Thyroid gland (tissue), 4 donors: ENCODE measurements at regions not wholly inside any gene's neighbourhood (a gene's known extent, or its start where the extent isn't known, plus 50 kb on each side); places are given as distances from the start of the nearest gene placed in this dataset.

ENCODE experiments used
- DNase-seq, 2 donors: peaks; one replicate each; pipeline ENCODE4 v3.0.0-alpha.2; 2019
- H3K27ac ChIP-seq, 3 donors: fragments of 200-600 bp; sonication (generic); 1 replicate in 2 of 3; 2 replicates in 1 of 3; pipeline ENCODE4 v1.5.1; 2016 to 2019; ENCODE audit warnings: mild to moderate bottlenecking in 1 of 3, moderate library complexity in 1 of 3
- H3K27me3 ChIP-seq: fragments of 200-600 bp; sonication (generic); one replicate; pipeline ENCODE4 v1.5.1; 2019
- H3K36me3 ChIP-seq, 2 donors: fragments of 200-600 bp; sonication (generic); one replicate each; pipeline ENCODE4 v1.5.1; 2016 to 2019
- H3K4me1 ChIP-seq, 2 donors: fragments of 200-600 bp; sonication (generic); one replicate each; pipeline ENCODE4 v1.5.1; 2017 to 2019
- H3K4me3 ChIP-seq, 3 donors: fragments of 200-600 bp; sonication (generic); replicated peaks in 1 of 3; 1 replicate in 2 of 3; 2 replicates in 1 of 3; pipeline ENCODE4 v1.5.1; 2016; ENCODE audit warnings: mild to moderate bottlenecking in 1 of 3
- H3K9me3 ChIP-seq: fragments of 200-600 bp; sonication (generic); one replicate; pipeline ENCODE4 v1.5.1; 2017
- POLR2A ChIP-seq, 2 donors: fragments of 450-650 bp; IDR thresholded peaks; one replicate each; pipeline ENCODE4 v1.6.1; 2017; ENCODE audit warnings: antibody characterized with exemption in 2 of 2, mild to moderate bottlenecking in 2 of 2, moderate library complexity in 1 of 2
- WGBS, 2 donors: methylation state at CpG; one replicate each; pipeline ENCODE4 v1.1.5; 2017; 5-methylcytosine and 5-hydroxymethylcytosine counted together
- intact Hi-C: fragments of 100-400 bp; cut with DNase I; formaldehyde crosslinking; loops from one replicate; pipeline ENCODE4 v1.15.1; 2023
- TF ChIP-seq, protein P1 (sequence below), 6 experiments: fragments of 200-600 bp in 3 of 6; fragments of 450-650 bp in 3 of 6; sonication (generic) in 3 of 6; IDR thresholded peaks; one replicate each; pipeline ENCODE4 v1.5.1; 2016 to 2019; ENCODE audit warnings: antibody characterized with exemption in 6 of 6, mild to moderate bottlenecking in 2 of 6, inconsistent platforms in 1 of 6, moderate library complexity in 1 of 6

DNA sequence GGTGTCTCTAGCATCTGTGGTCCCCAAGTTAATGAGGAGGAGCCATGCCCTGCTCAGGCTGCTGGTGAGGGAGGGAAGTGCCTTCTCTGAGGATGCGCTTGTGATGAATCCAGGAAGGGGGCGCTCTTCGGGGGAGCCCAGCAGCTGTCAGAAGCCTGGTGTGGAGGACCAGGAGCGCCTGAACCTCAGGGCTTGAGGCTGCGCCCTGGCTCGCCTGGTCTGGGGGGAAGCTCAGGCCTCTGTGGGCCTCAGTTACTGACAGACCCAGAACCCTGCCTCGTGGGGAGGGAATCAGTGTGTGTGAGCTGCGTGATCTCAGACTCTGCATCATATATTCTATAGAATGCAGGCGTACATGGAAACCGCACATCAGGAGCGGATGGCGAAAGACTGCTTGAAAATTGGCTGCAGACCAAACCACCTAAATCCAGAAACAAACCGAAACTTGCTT, 126.1 kb downstream of the SEC14L1 start:
- no peaks in the 10 kb centered on the region for H3K9me3 ChIP-seq
- no peaks in the 10 kb centered on the region for H3K27me3 ChIP-seq
- no peak for DNase-seq
- TF ChIP-seq, protein P1, sequence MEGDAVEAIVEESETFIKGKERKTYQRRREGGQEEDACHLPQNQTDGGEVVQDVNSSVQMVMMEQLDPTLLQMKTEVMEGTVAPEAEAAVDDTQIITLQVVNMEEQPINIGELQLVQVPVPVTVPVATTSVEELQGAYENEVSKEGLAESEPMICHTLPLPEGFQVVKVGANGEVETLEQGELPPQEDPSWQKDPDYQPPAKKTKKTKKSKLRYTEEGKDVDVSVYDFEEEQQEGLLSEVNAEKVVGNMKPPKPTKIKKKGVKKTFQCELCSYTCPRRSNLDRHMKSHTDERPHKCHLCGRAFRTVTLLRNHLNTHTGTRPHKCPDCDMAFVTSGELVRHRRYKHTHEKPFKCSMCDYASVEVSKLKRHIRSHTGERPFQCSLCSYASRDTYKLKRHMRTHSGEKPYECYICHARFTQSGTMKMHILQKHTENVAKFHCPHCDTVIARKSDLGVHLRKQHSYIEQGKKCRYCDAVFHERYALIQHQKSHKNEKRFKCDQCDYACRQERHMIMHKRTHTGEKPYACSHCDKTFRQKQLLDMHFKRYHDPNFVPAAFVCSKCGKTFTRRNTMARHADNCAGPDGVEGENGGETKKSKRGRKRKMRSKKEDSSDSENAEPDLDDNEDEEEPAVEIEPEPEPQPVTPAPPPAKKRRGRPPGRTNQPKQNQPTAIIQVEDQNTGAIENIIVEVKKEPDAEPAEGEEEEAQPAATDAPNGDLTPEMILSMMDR (IDR thresholded peaks at IDR 0.05): no peak
- TF ChIP-seq POLR2A (IDR thresholded peaks at IDR 0.05): no peak
- intact Hi-C loops: no loop called here
- WGBS, 2 donors: 77 to 90% methylated on average over 13 of the region's 13 CpGs
- H3K4me3 ChIP-seq: no peak overlapping the region
- H3K4me1 ChIP-seq: no peaks in the 10 kb centered on the region
- H3K27ac ChIP-seq: no peak overlapping the region
- no peaks in the 10 kb centered on the region for H3K36me3 ChIP-seq

DNA sequence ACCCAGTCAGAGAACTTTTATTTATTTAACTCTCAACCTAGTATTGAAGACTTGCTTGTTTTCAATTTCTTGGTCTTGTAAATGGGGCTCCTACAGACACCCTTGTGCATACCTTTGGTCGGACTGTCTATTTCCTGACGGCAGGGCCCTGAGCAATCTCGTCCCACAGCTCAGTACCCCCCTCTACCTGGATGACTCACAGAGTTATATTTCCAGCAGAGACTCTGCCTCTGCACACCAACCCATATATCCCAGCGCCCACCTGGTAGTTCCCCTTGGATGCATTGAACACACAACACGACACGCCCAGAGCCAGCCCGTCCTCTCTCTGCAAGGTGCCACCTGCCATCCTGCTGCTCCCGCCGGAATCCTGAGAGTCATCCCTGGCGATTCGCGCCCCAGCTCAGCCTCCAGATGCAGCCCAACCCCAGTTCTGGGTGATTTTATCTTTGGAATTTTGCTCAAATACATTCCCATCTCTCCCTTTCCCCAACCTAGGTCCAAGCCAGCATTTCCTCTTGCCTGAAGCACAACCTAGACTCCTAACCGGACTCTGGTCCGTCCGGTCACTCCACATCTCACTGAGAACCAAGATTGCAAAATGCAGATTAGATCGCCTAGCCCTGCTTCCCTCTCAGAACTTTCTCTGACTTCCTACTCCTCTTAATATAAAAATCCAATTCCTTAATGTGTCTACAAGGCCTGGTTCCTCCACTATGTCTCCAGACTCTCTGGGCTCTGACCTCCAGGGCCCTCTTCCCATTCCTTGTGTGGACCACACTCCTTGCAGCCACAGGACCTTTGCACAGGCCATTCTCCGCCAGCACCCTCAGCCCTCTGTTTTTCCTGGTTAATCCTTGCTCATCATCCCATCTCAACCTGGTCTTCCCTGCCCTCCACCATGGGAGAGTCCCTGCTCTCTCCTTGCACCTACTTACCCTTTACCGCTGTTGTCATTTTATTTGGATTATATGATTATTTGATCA, 129.2 kb downstream of the SEC14L1 start:
- Histone ChIP-seq H3K4me1 (no peaks in the 10 kb centered on the region), H3K4me3 (no peak overlapping the region), H3K36me3 (no peaks in the 10 kb centered on the region), H3K27me3 (no peaks in the 10 kb centered on the region), H3K27ac (no peak overlapping the region), H3K9me3 (no peaks in the 10 kb centered on the region)
- intact Hi-C loops: loop anchor here (10.0 kb wide), 1 partner anchor 225 kb away; no protein-coding TSS in a partner anchor
- DNase-seq: no peak
- no peak for TF ChIP-seq POLR2A (IDR thresholded peaks at IDR 0.05)
- TF ChIP-seq, protein P1 (IDR thresholded peaks at IDR 0.05): no peak
- WGBS, 2 donors: 76 to 80% methylated on average over 18 of the region's 18 CpGs

DNA sequence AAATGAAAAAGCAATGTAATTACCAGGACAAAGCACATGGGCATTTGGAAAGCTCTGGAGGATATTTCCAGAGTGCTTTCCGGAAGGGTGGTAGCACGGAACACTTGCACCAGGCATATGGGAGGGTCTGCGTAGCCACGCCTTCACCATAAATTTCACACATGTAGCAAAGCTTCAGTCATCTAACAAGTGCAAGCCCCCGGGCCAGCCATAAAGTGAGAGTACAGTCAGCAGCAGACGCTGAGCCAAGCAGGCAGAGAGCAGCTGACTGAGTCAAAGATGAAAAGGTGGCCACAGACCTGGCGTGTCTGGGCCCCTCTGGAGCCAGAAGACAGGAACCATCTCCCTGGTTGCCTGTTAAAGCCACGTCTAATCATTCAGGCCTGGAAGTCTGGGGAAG, 130.6 kb downstream of the SEC14L1 start:
- Histone ChIP-seq H3K4me3 (no peak overlapping the region), H3K9me3 (no peaks in the 10 kb centered on the region), H3K36me3 (no peaks in the 10 kb centered on the region), H3K27ac (no peak overlapping the region), H3K27me3 (no peaks in the 10 kb centered on the region), H3K4me1 (no peaks in the 10 kb centered on the region)
- no peak for DNase-seq
- intact Hi-C loops: loop anchor here (10.0 kb wide), 1 partner anchor 223 kb away; no protein-coding TSS in a partner anchor
- 89 to 94% methylated on average over 8 of the region's 8 CpGs for WGBS, 2 donors
- TF ChIP-seq, protein P1 (IDR thresholded peaks at IDR 0.05): no peak
- TF ChIP-seq POLR2A (IDR thresholded peaks at IDR 0.05): no peak

DNA sequence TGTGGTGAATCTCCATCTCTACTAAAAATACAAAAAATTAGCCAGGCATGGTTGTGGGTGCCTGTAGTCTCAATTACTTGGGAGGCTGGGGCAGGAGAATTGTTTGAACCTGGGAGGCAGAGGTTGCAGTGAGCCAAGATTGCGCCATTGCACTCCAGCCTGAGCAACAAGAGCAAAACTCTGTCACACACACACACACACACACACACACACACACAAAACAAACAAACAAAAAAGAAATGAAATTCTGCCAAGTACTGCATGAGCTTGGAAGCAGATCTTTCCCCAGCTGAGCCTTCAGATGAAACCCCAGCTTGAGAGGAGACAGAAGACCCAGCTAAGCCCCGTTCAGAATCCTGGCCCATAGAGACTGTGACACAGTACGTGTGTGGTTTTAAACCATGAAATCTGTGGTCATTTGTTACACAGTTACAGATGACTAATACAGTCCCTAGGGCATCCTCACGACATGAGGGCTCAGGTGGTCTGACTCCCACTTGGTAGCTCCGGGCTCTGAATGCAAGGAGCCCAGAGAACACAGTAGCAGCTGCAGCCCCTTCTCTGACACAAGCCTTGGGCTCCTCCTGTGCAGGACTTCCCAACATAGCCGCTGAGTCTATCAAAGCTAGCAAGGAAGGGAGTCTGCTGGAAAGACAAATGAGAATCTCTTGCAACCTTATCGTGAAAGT, 132.8 kb downstream of the SEC14L1 start:
- no peaks in the 10 kb centered on the region for H3K36me3 ChIP-seq
- DNase-seq: no peak
- no peak for TF ChIP-seq POLR2A (IDR thresholded peaks at IDR 0.05)
- TF ChIP-seq, protein P1 (IDR thresholded peaks at IDR 0.05): no peak
- no peak overlapping the region for H3K27ac ChIP-seq
- H3K27me3 ChIP-seq: no peaks in the 10 kb centered on the region
- no peaks in the 10 kb centered on the region for H3K9me3 ChIP-seq
- no peak overlapping the region for H3K4me3 ChIP-seq
- no peaks in the 10 kb centered on the region for H3K4me1 ChIP-seq
- WGBS, 2 donors: 86 to 88% methylated on average over 7 of the region's 7 CpGs
- intact Hi-C loops: loop anchor here (10.0 kb wide), 1 partner anchor 221 kb away; no protein-coding TSS in a partner anchor
